ENCODE measurements at regions not wholly inside any gene's neighbourhood (a gene's known extent, or its start where the extent isn't known, plus 50 kb on each side); places are given as distances from the start of the nearest gene placed in this dataset.
"Not testable (repeated sequence)": the region's sequence is repeated elsewhere in the genome, so short reads cannot be mapped to it uniquely, and the experiment has no call there.

- TF ChIP-seq, protein P1, sequence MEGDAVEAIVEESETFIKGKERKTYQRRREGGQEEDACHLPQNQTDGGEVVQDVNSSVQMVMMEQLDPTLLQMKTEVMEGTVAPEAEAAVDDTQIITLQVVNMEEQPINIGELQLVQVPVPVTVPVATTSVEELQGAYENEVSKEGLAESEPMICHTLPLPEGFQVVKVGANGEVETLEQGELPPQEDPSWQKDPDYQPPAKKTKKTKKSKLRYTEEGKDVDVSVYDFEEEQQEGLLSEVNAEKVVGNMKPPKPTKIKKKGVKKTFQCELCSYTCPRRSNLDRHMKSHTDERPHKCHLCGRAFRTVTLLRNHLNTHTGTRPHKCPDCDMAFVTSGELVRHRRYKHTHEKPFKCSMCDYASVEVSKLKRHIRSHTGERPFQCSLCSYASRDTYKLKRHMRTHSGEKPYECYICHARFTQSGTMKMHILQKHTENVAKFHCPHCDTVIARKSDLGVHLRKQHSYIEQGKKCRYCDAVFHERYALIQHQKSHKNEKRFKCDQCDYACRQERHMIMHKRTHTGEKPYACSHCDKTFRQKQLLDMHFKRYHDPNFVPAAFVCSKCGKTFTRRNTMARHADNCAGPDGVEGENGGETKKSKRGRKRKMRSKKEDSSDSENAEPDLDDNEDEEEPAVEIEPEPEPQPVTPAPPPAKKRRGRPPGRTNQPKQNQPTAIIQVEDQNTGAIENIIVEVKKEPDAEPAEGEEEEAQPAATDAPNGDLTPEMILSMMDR (IDR thresholded peaks at IDR 0.05), result not testable (repeated sequence)
- not testable (repeated sequence) for TF ChIP-seq POLR2A, POLR2AphosphoS5 (IDR thresholded peaks at IDR 0.05)
Observed at GRCh38 chr7:66456431-66456830, 172.2 kb upstream of the KCTD7 start.
